Kidney (tissue), 13 donors: ENCODE measurements at regions not wholly inside any gene's neighbourhood (a gene's known extent, or its start where the extent isn't known, plus 50 kb on each side); places are given as distances from the start of the nearest gene placed in this dataset.

ENCODE experiments used
- DNase-seq, 5 donors: peaks; one replicate each; pipeline ENCODE4 v3.0.0-alpha.2; 2013 to 2020
- FAIRE-seq: peaks from 2 replicates; lab custom pipeline; 2012; peaks lifted over from hg19 to GRCh38; lab: Jason Lieb, UNC
- H3K27ac ChIP-seq, 2 donors: one replicate each; pipeline ENCODE4 v1.7.0; 2013; ENCODE audit warnings: low read depth in 2 of 2, low read length in 2 of 2, inconsistent platforms in 1 of 2
- H3K27me3 ChIP-seq: one replicate; pipeline ENCODE4 v1.7.1; 2013; ENCODE audit warnings: low read length, inconsistent platforms; ENCODE audit not compliant: control insufficient read depth, insufficient read depth
- H3K36me3 ChIP-seq, 3 donors: one replicate each; pipeline versions ENCODE4 v1.7.0 to v1.7.1; 2013; ENCODE audit warnings: low read length in 3 of 3, control low read depth in 1 of 3, inconsistent platforms in 1 of 3; ENCODE audit not compliant: insufficient read depth in 3 of 3, control insufficient read depth in 2 of 3
- H3K4me1 ChIP-seq, 3 donors: one replicate each; pipeline versions ENCODE4 v1.7.0 to v1.7.1; 2013; ENCODE audit warnings: low read length in 3 of 3, inconsistent platforms in 1 of 3, low read depth in 1 of 3; ENCODE audit not compliant: control insufficient read depth in 2 of 3, insufficient read depth in 2 of 3
- H3K4me3 ChIP-seq, 3 donors: one replicate each; pipeline versions ENCODE4 v1.7.0 to v1.8.1; 2013; ENCODE audit warnings: low read length in 3 of 3, control low read depth in 1 of 3, inconsistent platforms in 1 of 3
- H3K9ac ChIP-seq, 3 donors: one replicate each; pipeline versions ENCODE4 v1.7.0 to v1.7.1; 2013; ENCODE audit warnings: low read length in 3 of 3, control low read depth in 1 of 3, inconsistent platforms in 1 of 3
- H3K9me3 ChIP-seq, 3 donors: one replicate each; pipeline versions ENCODE4 v1.7.0 to v1.7.1; 2013; ENCODE audit warnings: low read length in 3 of 3, control low read depth in 1 of 3, inconsistent platforms in 1 of 3; ENCODE audit not compliant: control insufficient read depth in 2 of 3, insufficient read depth in 1 of 3
- CTCF ChIP-seq: IDR thresholded peaks from 3 replicates; pipeline ENCODE4 v1.5.1; 2012; ENCODE audit warnings: mild to moderate bottlenecking, moderate library complexity, borderline replicate concordance; ENCODE audit not compliant: insufficient read depth; ENCODE audit errors: extremely low read depth
- intact Hi-C: fragments of 100-400 bp; cut with DNase I; formaldehyde crosslinking; loops from one replicate; pipeline ENCODE4 v1.11.1; 2022
- donor health status: control.
- donor health status: control.
- donor health status: control.
- donor health status: control.
- donor health status: control.
- donor health status: DM: yes; HTN: yes; CAD: no.
- donor health status: Normal renal cell carcinoma (clear cell type).

- no peak for DNase-seq
- no peaks in the 10 kb centered on the region for H3K27me3 ChIP-seq
- H3K9ac ChIP-seq: no peak overlapping the region
- peaks cover 0 to 3% (median 0%) of the 10 kb centered on the region in 3 donors for H3K4me1 ChIP-seq
- FAIRE-seq: no peak
- H3K4me3 ChIP-seq: no peak overlapping the region
- H3K9me3 ChIP-seq: no peaks in the 10 kb centered on the region
- no peak overlapping the region for H3K27ac ChIP-seq
- no peaks in the 10 kb centered on the region for H3K36me3 ChIP-seq
- intact Hi-C loops: no loop called here
- TF ChIP-seq CTCF: no peak
These were observed 139.7 kb upstream of the HES1 start for GRCh38 chr3:193996221-193996620.

GRCh38 chr3:193996641-193997089, 139.3 kb upstream of the HES1 start:
- DNase-seq (no peak), FAIRE-seq (no peak)
- no peaks in the 10 kb centered on the region for H3K36me3 ChIP-seq
- no peak for TF ChIP-seq CTCF
- H3K27ac ChIP-seq: no peak overlapping the region
- no peak overlapping the region for H3K4me3 ChIP-seq
- intact Hi-C loops: no loop called here
- H3K9ac ChIP-seq: no peak overlapping the region
- no peaks in the 10 kb centered on the region for H3K27me3 ChIP-seq
- H3K9me3 ChIP-seq: no peaks in the 10 kb centered on the region
- peaks cover 0 to 3% (median 0%) of the 10 kb centered on the region in 3 donors for H3K4me1 ChIP-seq

- no peak overlapping the region for H3K27ac ChIP-seq
- no peak for FAIRE-seq
- peaks cover 0 to 3% (median 2%) of the 10 kb centered on the region in 3 donors for H3K4me1 ChIP-seq
- H3K27me3 ChIP-seq: no peaks in the 10 kb centered on the region
- TF ChIP-seq CTCF: no peak
- H3K9ac ChIP-seq: no peak overlapping the region
- intact Hi-C loops: no loop called here
- no peak for DNase-seq
- no peaks in the 10 kb centered on the region for H3K36me3 ChIP-seq
- H3K9me3 ChIP-seq: no peaks in the 10 kb centered on the region
- H3K4me3 ChIP-seq: no peak overlapping the region
These were observed 138.5 kb upstream of the HES1 start for GRCh38 chr3:193997228-193998122.

GRCh38 chr3:193998123-193998448, 137.9 kb upstream of the HES1 start:
- no peak for DNase-seq
- Histone ChIP-seq H3K27me3 (no peaks in the 10 kb centered on the region), H3K27ac (no peak overlapping the region), H3K9me3 (no peaks in the 10 kb centered on the region), H3K36me3 (no peaks in the 10 kb centered on the region), H3K4me3 (no peak overlapping the region), H3K4me1 (peaks cover 0 to 5% (median 3%) of the 10 kb centered on the region in 3 donors), H3K9ac (no peak overlapping the region)
- no peak for TF ChIP-seq CTCF
- intact Hi-C loops: no loop called here
- no peak for FAIRE-seq
